Chondrocyte (in vitro differentiated cells): ENCODE measurements at regions not wholly inside any gene's neighbourhood (a gene's known extent, or its start where the extent isn't known, plus 50 kb on each side); places are given as distances from the start of the nearest gene placed in this dataset.

Experiments used
- DNase-seq: peaks from one replicate; pipeline ENCODE4 v3.0.0; 2021; ENCODE audit warnings: mixed read lengths, low spot score
- H3K27ac Mint-ChIP-seq: one replicate; pipeline ENCODE4 v1.8.0; 2021; ENCODE audit warnings: mild to moderate bottlenecking, moderate library complexity, mixed read lengths; ENCODE audit not compliant: unreplicated experiment
- H3K27me3 Mint-ChIP-seq: 2 replicates; pipeline ENCODE4 v1.8.0; 2021; ENCODE audit warnings: low read depth, mixed read lengths
- H3K36me3 Mint-ChIP-seq: 2 replicates; pipeline ENCODE4 v1.8.0; 2021; ENCODE audit warnings: low read depth, mixed read lengths
- H3K4me1 Mint-ChIP-seq: 2 replicates; pipeline ENCODE4 v1.8.0; 2021; ENCODE audit warnings: low read depth, mild to moderate bottlenecking, mixed read lengths
- H3K4me3 Mint-ChIP-seq: one replicate; pipeline ENCODE4 v1.8.0; 2021; ENCODE audit warnings: mild to moderate bottlenecking, moderate library complexity, mixed read lengths; ENCODE audit not compliant: unreplicated experiment
- H3K9me3 Mint-ChIP-seq: 2 replicates; pipeline ENCODE4 v1.8.0; 2021; ENCODE audit warnings: low read depth, mixed read lengths
- TF ChIP-seq, protein P1 (sequence below): fragments of 200-600 bp; sonication (generic); IDR thresholded peaks from 2 replicates; pipeline ENCODE4 v1.5.0; 2021; ENCODE audit warnings: antibody characterized with exemption, mild to moderate bottlenecking, moderate library complexity

DNA sequence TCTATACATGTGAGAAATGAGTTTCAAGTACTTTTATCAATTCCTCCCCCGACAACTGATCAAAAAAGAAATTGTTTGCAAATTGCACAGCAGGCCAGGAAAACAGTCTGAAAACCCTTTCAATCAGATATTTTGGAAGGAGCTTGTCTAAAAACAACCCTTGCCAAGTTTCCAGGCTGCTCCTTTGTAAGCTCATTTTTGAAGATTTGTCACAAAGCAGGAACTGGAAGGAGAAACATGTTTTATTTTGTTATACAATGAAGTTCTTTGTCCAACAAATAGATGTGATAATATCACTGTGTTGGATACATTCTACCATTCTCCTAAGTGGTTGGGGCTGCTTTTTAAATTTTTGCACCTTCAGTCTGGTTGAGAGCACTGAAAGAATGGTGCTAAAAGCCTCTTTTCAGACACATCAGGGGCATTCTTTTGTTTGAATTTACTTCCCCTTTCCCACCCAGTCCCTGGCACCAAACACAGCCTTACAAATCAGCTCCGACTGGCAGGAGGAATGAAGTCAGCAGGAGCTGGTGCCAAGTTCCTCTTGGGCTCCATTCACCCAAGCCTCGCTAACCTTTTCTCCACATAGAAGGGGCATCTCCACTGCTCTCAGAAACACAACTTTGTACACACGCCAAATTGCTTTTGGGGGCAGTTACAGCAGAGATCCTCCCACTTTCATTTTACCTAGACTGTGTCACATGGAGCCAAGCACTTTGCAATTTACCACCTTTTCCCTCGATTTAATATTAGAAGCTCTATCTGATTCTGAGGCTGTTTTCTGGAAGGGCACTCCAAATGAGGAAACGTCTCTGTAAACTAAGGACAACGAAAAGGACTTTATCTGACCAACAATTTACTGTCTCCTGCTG lies 88.0 kb downstream of the C1D start:
- Mint-ChIP-seq H3K4me3 (no peak overlapping the region), H3K27me3 (no peaks in the 10 kb centered on the region), H3K9me3 (no peaks in the 10 kb centered on the region), H3K27ac (no peak overlapping the region), H3K36me3 (no peaks in the 10 kb centered on the region), H3K4me1 (no peaks in the 10 kb centered on the region)
- TF ChIP-seq, protein P1, sequence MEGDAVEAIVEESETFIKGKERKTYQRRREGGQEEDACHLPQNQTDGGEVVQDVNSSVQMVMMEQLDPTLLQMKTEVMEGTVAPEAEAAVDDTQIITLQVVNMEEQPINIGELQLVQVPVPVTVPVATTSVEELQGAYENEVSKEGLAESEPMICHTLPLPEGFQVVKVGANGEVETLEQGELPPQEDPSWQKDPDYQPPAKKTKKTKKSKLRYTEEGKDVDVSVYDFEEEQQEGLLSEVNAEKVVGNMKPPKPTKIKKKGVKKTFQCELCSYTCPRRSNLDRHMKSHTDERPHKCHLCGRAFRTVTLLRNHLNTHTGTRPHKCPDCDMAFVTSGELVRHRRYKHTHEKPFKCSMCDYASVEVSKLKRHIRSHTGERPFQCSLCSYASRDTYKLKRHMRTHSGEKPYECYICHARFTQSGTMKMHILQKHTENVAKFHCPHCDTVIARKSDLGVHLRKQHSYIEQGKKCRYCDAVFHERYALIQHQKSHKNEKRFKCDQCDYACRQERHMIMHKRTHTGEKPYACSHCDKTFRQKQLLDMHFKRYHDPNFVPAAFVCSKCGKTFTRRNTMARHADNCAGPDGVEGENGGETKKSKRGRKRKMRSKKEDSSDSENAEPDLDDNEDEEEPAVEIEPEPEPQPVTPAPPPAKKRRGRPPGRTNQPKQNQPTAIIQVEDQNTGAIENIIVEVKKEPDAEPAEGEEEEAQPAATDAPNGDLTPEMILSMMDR, result no peak
- no peak for DNase-seq

GRCh38 chr2:67977464-67977863 lies 85.3 kb downstream of the C1D start:
- no peak overlapping the region for H3K4me3 Mint-ChIP-seq
- no peaks in the 10 kb centered on the region for H3K4me1 Mint-ChIP-seq
- no peak overlapping the region for H3K27ac Mint-ChIP-seq
- TF ChIP-seq, protein P1, result no peak
- no peaks in the 10 kb centered on the region for H3K27me3 Mint-ChIP-seq
- peaks cover 4% of the 10 kb centered on the region for H3K9me3 Mint-ChIP-seq
- no peak for DNase-seq
- peaks cover 2% of the 10 kb centered on the region for H3K36me3 Mint-ChIP-seq

GRCh38 chr2:67982956-67983355 lies 79.8 kb downstream of the C1D start:
- Mint-ChIP-seq H3K4me1 (peaks cover 16% of the 10 kb centered on the region), H3K4me3 (no peak overlapping the region), H3K27me3 (no peaks in the 10 kb centered on the region), H3K9me3 (peaks cover 4% of the 10 kb centered on the region), H3K27ac (no peak overlapping the region), H3K36me3 (peaks cover 2% of the 10 kb centered on the region)
- TF ChIP-seq, protein P1, result no peak
- no peak for DNase-seq

DNA sequence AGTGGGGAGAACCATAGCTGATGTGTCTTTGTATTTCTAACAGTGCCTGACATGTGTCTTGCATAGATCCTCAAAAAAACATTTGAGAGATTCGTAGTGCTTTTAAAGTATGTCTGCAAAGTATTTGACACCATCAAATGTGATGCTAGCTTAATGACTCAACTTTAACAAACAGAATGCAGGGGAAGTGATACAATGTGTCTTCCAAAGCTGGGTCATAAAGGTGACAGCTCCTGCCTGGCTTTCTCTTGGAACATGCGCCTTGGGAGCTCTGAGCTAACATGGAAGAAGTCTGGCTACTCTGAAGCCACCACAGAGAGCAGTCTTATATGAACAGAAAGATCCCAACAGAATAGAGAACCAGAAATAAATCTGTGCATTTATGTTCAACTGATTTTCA lies 78.2 kb downstream of the C1D start:
- Mint-ChIP-seq H3K27ac (no peak overlapping the region), H3K4me1 (peaks cover 16% of the 10 kb centered on the region), H3K4me3 (no peak overlapping the region), H3K27me3 (no peaks in the 10 kb centered on the region), H3K36me3 (peaks cover 2% of the 10 kb centered on the region), H3K9me3 (peaks cover 7% of the 10 kb centered on the region)
- no peak for DNase-seq
- TF ChIP-seq, protein P1, result no peak

DNA sequence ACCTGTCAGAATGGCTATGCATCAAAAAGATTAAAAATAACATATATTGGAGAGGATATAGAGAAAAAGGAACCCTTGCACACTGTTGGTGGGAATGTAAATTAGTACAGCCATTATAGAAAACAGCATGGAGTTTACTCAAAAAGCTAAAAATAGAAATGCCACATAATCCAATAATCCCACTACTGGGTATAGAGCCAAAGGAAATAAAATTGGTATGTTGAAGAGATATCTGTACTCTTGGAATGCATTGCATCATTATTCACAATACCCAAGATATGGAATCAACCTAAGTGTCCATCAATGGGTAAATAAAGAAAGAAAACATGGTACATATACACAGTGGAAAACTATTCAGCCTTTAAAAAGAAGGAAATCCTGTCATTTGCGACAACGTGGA lies 77.2 kb downstream of the C1D start:
- Mint-ChIP-seq H3K27ac (no peak overlapping the region), H3K4me1 (peaks cover 16% of the 10 kb centered on the region), H3K9me3 (peaks cover 7% of the 10 kb centered on the region), H3K36me3 (peaks cover 2% of the 10 kb centered on the region), H3K27me3 (no peaks in the 10 kb centered on the region), H3K4me3 (no peak overlapping the region)
- TF ChIP-seq, protein P1, result no peak
- no peak for DNase-seq
